Activated CD8-positive, alpha-beta memory T cell treated with anti-CD3 and anti-CD28 coated beads for 4 hours (primary cell): ENCODE measurements at regions not wholly inside any gene's neighbourhood (a gene's known extent, or its start where the extent isn't known, plus 50 kb on each side); places are given as distances from the start of the nearest gene placed in this dataset.

ENCODE experiments used
- DNase-seq, 2 donors: peaks; one replicate each; pipeline ENCODE4 v3.0.0-alpha.2; 2020; ENCODE audit warnings: low read depth in 2 of 2

GRCh38 chr6:168883410-168884049, 370.1 kb downstream of the THBS2 start:
- DNase-seq: no peak

- no peak for DNase-seq
Measured at GRCh38 chr6:168880271-168880670, 373.4 kb downstream of the THBS2 start.

GRCh38 chr6:168877821-168878282, 375.8 kb downstream of the THBS2 start:
- no peak for DNase-seq

- no peak for DNase-seq
Measured at GRCh38 chr6:168876956-168877355, 376.7 kb downstream of the THBS2 start.

- DNase-seq: no peak
Measured at GRCh38 chr6:168875811-168876576, 377.7 kb downstream of the THBS2 start.

GRCh38 chr6:168874637-168875036, 379.0 kb downstream of the THBS2 start:
- DNase-seq: no peak

GRCh38 chr6:168873278-168874190, 380.1 kb downstream of the THBS2 start:
- DNase-seq: no peak

- DNase-seq: no peak
Measured at GRCh38 chr6:168871642-168872315, 381.9 kb downstream of the THBS2 start.

- no peak for DNase-seq
Measured at GRCh38 chr6:168870982-168871381, 382.7 kb downstream of the THBS2 start.

- no peak for DNase-seq
Measured at GRCh38 chr6:168867247-168868102, 386.2 kb downstream of the THBS2 start.

- no peak for DNase-seq
Measured at GRCh38 chr6:168866534-168866933, 387.1 kb downstream of the THBS2 start.

GRCh38 chr6:168865522-168865921, 388.1 kb downstream of the THBS2 start:
- DNase-seq: no peak

GRCh38 chr6:168864541-168865460, 388.8 kb downstream of the THBS2 start:
- no peak for DNase-seq

GRCh38 chr6:168863467-168863866, 390.2 kb downstream of the THBS2 start:
- DNase-seq: no peak

- no peak for DNase-seq
Measured at GRCh38 chr6:168862346-168862980, 391.2 kb downstream of the THBS2 start.

GRCh38 chr6:168860987-168861386, 392.7 kb downstream of the THBS2 start:
- DNase-seq: no peak

- DNase-seq: no peak
Measured at GRCh38 chr6:168860341-168860740, 393.3 kb downstream of the THBS2 start.

- DNase-seq: no peak
Measured at GRCh38 chr6:168858926-168859325, 394.7 kb downstream of the THBS2 start.

- DNase-seq: no peak
Measured at GRCh38 chr6:168856914-168857313, 396.7 kb downstream of the THBS2 start.
